HG03039 (cell line): ENCODE measurements at regions not wholly inside any gene's neighbourhood (a gene's known extent, or its start where the extent isn't known, plus 50 kb on each side); places are given as distances from the start of the nearest gene placed in this dataset.

Source experiments
- ATAC-seq: cut with Tn5 transposase; IDR thresholded peaks from one replicate; pipeline ENCODE4 v1.9.1; 2021; ENCODE audit warnings: mild to moderate bottlenecking, moderate library complexity; ENCODE audit not compliant: unreplicated experiment

DNA sequence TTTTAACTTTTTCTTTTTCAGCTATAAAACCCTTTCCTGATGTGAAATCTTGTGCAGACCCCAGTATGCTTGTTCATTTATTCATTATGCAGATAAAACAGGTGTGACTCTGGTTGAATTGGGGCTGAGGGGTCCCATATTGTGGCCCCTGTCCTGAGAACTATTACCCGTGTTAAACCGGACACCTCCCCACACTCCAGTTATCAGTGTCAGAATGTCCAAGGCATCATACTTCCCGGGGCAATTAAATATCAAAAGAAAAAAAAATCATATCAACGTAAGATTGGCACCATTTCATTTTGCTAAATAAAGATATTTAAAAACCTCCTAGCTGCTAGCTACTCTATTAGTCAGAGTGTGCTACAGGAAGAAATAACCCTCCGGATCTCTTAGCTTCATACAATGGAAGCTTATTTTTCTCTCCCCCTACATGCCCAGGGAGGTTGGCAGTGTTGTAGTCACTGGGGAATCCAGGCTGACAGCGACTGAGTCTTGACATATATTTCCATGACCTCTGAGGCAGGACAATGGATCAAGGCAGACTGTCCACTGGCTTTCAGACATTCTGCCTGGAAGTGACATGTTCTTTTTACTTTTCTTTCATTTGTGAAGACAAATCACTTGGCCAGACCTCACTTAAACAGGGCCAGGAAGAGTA is 170.0 kb downstream of the SEC61B start:
- ATAC-seq: no peak

DNA sequence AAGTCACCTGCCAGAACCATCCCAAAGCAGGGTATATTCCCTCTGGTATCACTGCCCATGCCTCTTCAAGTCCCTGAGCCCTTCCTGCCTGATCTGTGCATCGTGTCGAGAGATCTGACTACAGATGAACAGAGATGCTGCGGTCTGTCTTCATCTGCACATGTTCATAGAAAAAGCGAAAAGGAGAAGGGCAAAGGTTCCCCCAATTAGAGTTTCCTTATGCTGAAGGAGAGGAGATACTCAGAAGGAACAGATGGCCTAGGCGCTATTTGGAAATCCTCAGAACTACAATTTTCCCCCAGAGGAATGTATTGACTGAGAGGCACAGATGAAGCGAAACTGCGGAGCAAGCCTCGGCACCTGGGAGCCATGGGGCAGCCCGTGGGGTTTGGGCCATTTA is 170.9 kb downstream of the SEC61B start:
- no peak for ATAC-seq

DNA sequence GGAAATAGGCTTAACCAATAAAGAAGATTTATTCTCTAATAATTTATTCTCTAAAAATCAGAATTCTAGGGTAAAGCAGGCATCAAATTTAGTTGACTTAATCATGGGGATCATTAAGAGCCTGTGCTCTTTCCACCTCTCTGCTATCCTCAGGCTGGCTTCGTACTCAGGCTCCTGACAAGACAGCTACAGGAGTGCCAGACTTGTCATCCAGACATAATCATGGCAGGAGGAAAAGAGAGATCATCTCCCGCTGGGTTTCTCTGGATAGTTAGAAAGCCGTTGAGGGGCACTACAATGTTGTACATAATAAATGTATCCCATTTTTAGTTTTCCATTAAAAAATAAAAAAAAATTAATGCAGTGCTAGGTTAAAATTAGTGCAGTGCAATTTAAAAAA is 171.9 kb downstream of the SEC61B start:
- ATAC-seq: no peak

DNA sequence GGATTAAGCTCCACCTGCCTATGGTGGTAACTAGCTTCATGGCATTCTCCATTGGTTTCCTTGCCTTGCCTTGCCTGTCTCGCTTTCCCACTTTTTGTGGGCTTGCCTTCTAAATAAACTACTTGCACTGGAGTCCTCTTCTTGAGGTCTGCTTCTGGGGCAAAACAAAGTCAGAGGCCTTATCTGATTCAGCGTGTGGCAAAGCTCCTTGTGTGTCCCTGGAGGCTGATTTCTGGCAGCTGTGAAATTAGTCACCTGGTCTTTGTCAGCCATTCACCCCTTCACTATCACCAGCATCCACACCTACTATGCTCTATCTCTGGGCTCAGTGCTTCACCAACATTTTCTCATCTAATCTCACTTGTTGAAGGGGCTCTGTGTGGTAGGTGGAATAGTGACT is 176.2 kb downstream of the SEC61B start:
- ATAC-seq: no peak

GRCh38 chr9:99399474-99399873 is 177.4 kb downstream of the SEC61B start:
- no peak for ATAC-seq

DNA sequence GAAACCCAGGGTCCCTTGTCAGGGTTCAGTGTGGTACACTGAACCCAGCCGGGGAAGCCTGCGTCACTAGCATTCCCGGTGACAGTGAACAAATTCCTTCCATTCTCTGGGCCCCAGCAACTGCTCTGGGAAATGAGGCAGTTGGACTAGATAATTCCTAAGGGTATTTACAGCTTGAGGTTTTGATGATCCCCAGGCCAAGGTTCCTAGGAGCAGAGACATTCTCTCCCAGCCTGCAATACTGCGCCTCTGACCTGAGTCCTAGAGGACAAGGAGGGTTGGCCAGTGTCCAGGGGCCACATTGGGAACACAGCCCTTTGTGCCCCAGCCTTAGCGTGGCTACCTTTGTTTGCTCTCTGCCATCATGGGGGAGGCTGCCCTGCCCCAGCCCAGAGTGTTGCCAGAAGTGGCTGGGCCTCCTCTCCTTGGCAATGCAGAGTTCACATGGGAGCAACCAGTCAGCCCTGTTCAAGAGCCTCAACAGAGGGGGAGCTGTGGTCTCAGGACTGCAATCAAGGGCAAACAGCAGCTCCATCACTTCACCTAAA is 178.2 kb downstream of the SEC61B start:
- no peak for ATAC-seq

DNA sequence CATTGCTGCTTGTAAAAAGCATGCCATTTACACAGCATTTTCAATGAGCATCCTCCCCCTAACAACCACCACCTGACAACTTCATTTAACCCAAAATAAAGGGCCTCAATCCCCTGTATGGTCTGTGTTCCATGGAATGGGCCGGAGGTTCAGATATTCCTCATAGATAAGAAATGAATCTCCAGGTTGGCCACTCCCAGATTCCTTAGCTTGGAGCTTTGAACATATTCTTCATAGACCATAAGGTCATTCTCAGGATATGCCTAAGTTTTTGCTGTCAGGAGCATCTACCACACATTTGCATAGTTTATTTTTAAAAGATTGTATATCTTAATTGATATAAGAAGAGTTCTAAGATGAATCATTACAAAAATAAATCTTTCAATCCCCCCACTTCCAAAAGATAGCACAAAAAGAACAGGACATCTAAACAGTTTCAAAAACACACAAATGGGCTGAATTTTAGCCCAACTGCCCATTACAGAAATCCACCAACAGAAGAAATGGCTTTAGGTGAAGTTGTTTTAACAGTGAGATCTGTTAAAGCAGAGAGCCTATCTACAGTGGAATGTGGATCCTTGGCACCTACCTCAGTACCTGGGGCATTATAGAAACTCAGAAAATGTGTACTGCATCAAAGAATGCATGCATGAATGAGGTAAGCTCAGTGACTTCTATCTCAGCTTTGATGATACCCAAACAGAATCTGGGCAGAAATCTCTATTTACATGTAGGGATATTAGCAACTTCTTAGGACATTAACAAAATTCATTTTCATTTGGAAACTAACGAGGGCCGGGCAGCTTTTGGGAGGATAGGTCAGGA is 179.8 kb downstream of the SEC61B start:
- no peak for ATAC-seq

DNA sequence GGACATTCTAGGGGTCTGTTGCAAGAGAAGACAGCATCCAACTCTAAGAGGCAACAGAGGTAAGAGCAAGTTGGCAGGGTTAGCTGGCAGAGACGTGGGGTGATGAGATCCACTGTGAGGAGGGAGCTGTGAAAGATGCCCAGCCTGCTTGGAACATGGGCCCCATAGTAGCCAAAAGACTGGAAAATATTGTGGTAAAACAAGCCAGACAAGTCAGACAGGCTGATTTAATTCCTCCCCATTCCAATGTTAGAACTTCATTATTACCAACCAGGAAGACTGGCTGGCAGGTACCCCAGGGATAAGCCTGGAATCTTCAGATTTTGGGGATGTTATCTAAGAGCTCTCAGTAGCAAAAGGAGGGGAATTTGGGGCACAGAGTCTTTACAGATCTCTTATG is 181.3 kb downstream of the SEC61B start:
- ATAC-seq: no peak

DNA sequence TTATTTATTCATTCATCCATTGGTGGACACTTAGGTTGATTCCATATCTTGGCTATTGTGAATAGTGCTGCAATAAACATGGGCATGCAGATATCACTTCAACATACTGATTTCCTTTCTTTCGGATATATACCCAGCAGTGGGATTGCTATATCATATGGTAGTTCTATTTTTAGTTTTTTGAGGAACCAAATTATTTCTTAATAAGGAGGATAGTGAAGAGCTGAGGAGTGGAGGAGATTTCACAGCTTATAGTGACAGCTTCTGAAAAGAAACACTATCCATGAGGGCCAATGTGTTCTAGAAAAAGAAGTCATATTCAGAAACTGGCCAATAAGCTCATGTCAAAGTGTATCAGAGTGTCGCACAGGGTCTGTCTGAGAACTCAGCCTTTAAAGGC is 183.3 kb downstream of the SEC61B start:
- no peak for ATAC-seq

- ATAC-seq: no peak
Observed at GRCh38 chr9:99406939-99407338, 184.9 kb downstream of the SEC61B start.

DNA sequence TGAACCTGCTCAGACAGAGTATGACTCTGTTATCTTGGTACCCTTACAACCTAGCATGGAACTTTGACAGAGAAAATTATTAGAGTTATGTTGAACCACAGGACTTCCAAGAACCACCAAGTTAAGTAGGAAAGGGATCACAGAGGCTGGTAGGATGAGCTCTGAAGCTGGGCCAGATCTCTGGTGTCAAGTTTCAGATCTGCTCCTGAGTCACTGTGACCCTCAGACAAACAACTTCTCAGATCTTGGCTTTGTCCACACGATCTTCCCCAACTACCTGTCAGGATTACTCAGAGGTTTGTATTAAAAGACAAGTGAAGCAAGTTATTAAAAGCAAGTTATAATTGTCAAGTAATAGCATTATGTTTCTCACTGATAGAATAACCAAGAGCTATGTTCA is 189.0 kb downstream of the SEC61B start:
- ATAC-seq: no peak

DNA sequence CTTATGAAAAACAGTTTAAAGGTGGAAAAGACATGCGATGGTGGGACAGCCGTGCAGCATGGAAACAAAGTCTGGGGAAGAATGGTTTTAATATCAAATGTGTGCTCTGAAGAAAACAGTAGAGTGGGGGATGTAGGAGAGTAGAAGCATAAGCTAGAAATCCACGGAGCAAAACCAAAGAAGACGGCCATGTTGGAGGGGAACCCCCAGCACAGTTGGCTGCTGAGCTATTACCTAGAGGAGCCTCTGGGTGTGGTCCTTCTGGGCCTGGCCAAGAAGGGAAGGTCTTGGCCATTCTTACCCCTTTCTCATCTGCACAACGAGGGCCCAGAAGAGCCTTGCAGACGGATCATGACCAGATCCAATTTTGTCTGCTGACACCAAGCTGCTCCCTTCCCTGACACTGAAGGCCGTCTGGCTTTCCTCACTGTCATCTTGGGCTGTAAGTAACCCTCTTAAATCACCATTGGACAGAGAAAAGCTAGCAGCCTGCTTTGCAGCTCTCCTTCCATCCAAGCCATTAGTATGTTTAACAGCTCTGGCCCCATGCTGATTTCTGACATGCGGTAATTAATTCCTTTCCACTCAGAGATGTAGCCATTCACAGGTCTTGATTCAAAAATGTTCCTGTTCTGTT is 189.5 kb downstream of the SEC61B start:
- no peak for ATAC-seq

DNA sequence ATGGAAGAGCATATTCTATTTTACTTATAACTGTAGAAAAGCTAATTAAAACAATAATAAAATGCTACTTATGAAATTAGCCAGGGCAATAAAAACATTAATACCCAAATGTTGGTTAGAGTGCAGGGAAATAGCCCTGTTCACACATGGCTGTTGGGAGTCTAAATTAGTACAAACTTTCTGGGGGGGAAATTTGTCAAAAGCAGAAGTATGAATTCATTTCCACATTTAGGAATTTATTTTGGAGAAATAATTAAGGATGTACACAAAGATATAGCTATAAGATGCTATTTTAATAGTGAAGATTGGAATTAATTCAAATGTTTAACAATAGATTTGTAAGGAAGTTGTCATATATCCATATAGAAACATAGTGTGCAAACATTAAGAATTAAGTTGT is 190.5 kb downstream of the SEC61B start:
- ATAC-seq: no peak

DNA sequence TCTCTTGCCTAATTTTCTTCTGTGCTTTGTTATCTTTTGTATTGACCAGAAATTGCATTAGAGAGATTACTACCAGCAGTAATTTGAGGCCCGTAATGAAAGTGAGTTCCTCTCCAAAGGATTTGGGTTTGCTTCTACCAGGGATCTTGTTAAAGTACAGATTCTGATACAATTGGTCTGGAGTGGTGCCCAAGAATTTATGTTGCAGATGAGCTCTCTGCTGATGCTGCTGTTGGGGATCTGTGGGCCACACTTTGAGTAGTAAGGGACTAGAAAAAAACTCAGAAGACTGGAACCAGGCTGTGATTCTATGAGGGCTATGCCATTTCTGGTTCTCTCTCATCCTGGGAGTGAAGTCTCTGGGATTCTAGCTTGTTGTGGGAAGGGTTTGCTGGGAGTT is 192.2 kb downstream of the SEC61B start:
- no peak for ATAC-seq

GRCh38 chr9:99415606-99416005 is 193.5 kb downstream of the SEC61B start:
- no peak for ATAC-seq

DNA sequence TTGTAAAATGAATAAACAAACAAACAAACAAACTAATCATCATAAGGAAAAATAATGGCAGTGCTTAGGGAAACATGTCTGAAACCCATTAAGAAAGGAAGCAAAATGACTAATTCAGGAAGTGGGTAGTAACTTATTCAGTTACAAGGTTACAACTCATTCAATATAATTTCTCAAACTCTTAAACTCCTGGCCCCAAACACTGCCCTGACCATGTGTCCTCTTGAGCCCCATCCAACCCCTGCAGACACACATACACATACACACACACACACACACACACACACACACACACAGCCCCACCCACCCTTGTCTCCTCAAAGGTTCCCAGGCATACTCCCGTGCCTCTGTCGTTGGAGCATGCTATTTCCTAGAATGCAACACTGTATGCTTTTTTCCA is 193.9 kb downstream of the SEC61B start:
- ATAC-seq: no peak

GRCh38 chr9:99419070-99419469 is 197.0 kb downstream of the SEC61B start:
- ATAC-seq: no peak

DNA sequence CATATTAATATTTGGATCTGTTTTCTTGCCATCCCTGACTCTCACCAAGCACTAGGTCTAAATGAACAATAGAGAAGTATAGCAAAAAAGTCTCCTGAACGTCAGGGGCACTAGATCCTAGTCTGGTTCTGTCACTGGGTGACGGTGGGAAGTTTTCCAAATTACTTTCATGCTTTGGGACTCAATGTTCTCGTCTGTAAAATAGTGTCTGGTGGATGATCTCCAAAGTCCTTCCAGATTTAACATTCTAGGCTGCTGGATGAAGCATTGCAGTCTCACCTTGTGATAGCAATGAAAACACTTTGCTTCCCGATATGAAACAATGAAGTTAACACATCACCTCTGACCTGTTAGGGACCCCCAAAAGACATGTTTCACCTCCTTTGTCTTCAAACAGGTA is 199.3 kb downstream of the SEC61B start:
- no peak for ATAC-seq

DNA sequence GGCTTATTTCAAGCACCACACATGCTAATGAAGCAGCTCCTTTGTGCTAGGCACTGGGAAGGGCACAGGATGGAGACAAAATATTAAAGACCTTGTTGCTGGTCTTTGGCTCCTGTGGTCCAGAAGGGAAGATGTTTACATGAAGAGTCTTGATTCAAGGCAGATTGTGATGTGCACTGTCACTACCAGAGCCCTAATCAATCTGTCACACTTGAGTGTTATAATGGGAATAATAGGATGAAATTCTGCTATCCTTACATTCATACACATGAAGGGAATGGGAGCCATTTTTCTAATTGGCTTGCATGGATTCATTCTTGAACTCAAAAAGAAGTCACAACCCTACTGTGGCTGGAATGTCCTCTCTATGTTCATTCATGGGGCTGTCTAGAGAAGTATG is 203.0 kb downstream of the SEC61B start:
- ATAC-seq: no peak

- ATAC-seq: no peak
Observed at GRCh38 chr9:99425923-99426842, 204.1 kb downstream of the SEC61B start.

- ATAC-seq: no peak
Observed at GRCh38 chr9:99427260-99427659, 205.2 kb downstream of the SEC61B start.
